ENCODE measurements at regions not wholly inside any gene's neighbourhood (a gene's known extent, or its start where the extent isn't known, plus 50 kb on each side); places are given as distances from the start of the nearest gene placed in this dataset.

DNA sequence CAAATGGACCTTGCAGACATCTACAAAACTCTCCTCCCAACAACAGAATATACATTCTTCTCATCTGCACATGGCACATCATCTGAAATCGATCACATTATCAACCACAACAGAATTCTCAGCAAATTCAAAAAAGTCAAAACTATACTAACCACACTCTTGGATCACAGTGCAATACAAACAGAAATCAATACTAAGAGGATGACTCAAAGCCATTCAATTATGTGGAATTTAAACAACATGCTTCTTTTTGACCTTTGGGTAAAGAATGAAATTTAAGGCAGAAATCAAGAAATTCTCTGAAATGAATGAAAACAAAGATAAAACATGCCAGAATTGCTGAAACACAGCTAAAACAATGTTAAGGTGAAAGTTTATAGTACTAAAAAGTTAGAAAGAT is 358.1 kb downstream of the NSUN3 start (continued):
- no peak for TF ChIP-seq ZNF317 (CRISPR knock-in tag; IDR thresholded peaks at IDR 0.05; ENCODE audit: borderline replicate concordance, low read depth)
- TF ChIP-seq HMGA2 (CRISPR knock-in tag; IDR thresholded peaks at IDR 0.05): no peak
- no peak for TF ChIP-seq CBFB (CRISPR knock-in tag; IDR thresholded peaks at IDR 0.05; ENCODE audit: low read depth)
- TF ChIP-seq RELA (CRISPR knock-in tag; IDR thresholded peaks at IDR 0.05; ENCODE audit: borderline replicate concordance): no peak

DNA sequence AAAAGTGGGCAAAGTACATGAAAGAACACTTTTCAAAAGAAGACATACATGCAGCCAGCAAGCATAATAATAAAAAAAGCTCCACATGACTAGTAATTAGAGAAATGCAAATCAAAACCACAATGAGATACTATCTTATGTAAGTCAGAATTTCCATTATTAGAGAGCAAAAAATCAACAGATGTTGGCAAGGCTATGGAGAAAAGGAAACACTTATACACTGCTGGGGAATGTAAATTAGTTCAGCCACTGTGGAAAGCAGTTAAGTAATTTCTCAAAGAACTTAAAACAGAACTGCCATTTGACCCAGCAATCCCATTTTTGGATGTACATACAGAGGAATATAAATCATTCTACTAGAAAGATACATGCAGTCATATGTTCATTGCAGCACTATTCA is 360.7 kb downstream of the NSUN3 start:
- H3K27me3 Mint-ChIP-seq (ENCODE audit: low read depth): peaks cover 4% of the 10 kb centered on the region; the same call in 1 of the 2 replicates
- ChIA-PET POLR2A (no interaction called here), CTCF (interaction anchor here (0.9 kb wide), 1 partner anchor 174 kb away, joined by 3 read pairs; no protein-coding TSS in a partner anchor)
- no peak overlapping the region for H3K27ac Mint-ChIP-seq
- TF ChIP-seq ZNF138 (CRISPR knock-in tag; conservative IDR thresholded peaks at IDR 0.05): no peak
- no peak for TF ChIP-seq KAT7 (CRISPR knock-in tag; IDR thresholded peaks at IDR 0.05; ENCODE audit: borderline replicate concordance)
- TF ChIP-seq ZNF219 (CRISPR knock-in tag; IDR thresholded peaks at IDR 0.05; ENCODE audit: borderline replicate concordance): no peak
- TF ChIP-seq, protein P1, sequence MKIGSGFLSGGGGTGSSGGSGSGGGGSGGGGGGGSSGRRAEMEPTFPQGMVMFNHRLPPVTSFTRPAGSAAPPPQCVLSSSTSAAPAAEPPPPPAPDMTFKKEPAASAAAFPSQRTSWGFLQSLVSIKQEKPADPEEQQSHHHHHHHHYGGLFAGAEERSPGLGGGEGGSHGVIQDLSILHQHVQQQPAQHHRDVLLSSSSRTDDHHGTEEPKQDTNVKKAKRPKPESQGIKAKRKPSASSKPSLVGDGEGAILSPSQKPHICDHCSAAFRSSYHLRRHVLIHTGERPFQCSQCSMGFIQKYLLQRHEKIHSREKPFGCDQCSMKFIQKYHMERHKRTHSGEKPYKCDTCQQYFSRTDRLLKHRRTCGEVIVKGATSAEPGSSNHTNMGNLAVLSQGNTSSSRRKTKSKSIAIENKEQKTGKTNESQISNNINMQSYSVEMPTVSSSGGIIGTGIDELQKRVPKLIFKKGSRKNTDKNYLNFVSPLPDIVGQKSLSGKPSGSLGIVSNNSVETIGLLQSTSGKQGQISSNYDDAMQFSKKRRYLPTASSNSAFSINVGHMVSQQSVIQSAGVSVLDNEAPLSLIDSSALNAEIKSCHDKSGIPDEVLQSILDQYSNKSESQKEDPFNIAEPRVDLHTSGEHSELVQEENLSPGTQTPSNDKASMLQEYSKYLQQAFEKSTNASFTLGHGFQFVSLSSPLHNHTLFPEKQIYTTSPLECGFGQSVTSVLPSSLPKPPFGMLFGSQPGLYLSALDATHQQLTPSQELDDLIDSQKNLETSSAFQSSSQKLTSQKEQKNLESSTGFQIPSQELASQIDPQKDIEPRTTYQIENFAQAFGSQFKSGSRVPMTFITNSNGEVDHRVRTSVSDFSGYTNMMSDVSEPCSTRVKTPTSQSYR (CRISPR knock-in tag; IDR thresholded peaks at IDR 0.05): no peak
- no peak for TF ChIP-seq CBFB (CRISPR knock-in tag; IDR thresholded peaks at IDR 0.05; ENCODE audit: low read depth)
- TF ChIP-seq ZNF317 (CRISPR knock-in tag; IDR thresholded peaks at IDR 0.05; ENCODE audit: borderline replicate concordance, low read depth): no peak
- TF ChIP-seq PRRX2 (CRISPR knock-in tag; IDR thresholded peaks at IDR 0.05): no peak
- no peak for TF ChIP-seq ZNF232 (CRISPR knock-in tag; IDR thresholded peaks at IDR 0.05)
- TF ChIP-seq TEAD4 (CRISPR knock-in tag; IDR thresholded peaks at IDR 0.05): no peak
- no peak for ATAC-seq
- peaks cover 28% of the 10 kb centered on the region for H3K36me3 Mint-ChIP-seq
- peaks cover 55% of the 10 kb centered on the region for H3K9me3 Mint-ChIP-seq
- no peak for DNase-seq (ENCODE audit: low spot score)
- H3K4me1 Mint-ChIP-seq: no peaks in the 10 kb centered on the region
- H3K4me3 Mint-ChIP-seq: no peak overlapping the region

DNA sequence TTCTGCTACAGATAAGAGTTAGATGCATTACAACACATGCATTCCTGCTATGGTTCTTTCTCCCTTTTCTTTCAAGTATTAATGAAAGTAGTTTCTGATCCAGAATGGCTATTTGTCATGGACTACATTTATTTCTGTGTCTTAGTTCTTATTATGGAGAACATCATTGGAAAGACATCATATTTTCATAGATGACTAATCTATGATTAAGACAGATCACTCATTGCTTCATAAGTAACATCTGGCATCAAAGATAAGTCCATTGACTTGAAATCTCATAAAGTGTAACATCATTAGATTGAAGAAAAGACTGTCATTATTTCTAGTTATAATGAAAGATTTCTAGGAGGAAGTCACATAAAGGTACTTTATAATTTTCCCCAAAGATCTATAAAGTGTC is 366.7 kb downstream of the NSUN3 start:
- H3K27ac Mint-ChIP-seq: no peak overlapping the region
- H3K4me3 Mint-ChIP-seq: no peak overlapping the region
- peaks cover 4% of the 10 kb centered on the region; the same call in 1 of the 2 replicates for H3K27me3 Mint-ChIP-seq (ENCODE audit: low read depth)
- peaks cover 20% of the 10 kb centered on the region for H3K9me3 Mint-ChIP-seq
- ChIA-PET POLR2A (no interaction called here), CTCF (no interaction called here)
- ATAC-seq (no peak), DNase-seq (ENCODE audit: low spot score) (no peak)
- peaks cover 19% of the 10 kb centered on the region for H3K36me3 Mint-ChIP-seq
- peaks cover 8% of the 10 kb centered on the region for H3K4me1 Mint-ChIP-seq
- no peak for TF ChIP-seq GABPB1 (CRISPR knock-in tag; IDR thresholded peaks at IDR 0.05)
- TF ChIP-seq, protein P2, sequence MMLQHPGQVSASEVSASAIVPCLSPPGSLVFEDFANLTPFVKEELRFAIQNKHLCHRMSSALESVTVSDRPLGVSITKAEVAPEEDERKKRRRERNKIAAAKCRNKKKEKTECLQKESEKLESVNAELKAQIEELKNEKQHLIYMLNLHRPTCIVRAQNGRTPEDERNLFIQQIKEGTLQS (CRISPR knock-in tag; conservative IDR thresholded peaks at IDR 0.05): no peak
- TF ChIP-seq, protein P3, sequence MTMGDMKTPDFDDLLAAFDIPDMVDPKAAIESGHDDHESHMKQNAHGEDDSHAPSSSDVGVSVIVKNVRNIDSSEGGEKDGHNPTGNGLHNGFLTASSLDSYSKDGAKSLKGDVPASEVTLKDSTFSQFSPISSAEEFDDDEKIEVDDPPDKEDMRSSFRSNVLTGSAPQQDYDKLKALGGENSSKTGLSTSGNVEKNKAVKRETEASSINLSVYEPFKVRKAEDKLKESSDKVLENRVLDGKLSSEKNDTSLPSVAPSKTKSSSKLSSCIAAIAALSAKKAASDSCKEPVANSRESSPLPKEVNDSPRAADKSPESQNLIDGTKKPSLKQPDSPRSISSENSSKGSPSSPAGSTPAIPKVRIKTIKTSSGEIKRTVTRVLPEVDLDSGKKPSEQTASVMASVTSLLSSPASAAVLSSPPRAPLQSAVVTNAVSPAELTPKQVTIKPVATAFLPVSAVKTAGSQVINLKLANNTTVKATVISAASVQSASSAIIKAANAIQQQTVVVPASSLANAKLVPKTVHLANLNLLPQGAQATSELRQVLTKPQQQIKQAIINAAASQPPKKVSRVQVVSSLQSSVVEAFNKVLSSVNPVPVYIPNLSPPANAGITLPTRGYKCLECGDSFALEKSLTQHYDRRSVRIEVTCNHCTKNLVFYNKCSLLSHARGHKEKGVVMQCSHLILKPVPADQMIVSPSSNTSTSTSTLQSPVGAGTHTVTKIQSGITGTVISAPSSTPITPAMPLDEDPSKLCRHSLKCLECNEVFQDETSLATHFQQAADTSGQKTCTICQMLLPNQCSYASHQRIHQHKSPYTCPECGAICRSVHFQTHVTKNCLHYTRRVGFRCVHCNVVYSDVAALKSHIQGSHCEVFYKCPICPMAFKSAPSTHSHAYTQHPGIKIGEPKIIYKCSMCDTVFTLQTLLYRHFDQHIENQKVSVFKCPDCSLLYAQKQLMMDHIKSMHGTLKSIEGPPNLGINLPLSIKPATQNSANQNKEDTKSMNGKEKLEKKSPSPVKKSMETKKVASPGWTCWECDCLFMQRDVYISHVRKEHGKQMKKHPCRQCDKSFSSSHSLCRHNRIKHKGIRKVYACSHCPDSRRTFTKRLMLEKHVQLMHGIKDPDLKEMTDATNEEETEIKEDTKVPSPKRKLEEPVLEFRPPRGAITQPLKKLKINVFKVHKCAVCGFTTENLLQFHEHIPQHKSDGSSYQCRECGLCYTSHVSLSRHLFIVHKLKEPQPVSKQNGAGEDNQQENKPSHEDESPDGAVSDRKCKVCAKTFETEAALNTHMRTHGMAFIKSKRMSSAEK (CRISPR knock-in tag; IDR thresholded peaks at IDR 0.05; ENCODE audit: borderline replicate concordance): no peak
- TF ChIP-seq RELA (CRISPR knock-in tag; IDR thresholded peaks at IDR 0.05; ENCODE audit: borderline replicate concordance): no peak
- TF ChIP-seq PRRX2 (CRISPR knock-in tag; IDR thresholded peaks at IDR 0.05): no peak
- no peak for TF ChIP-seq SMAD4 (CRISPR knock-in tag; IDR thresholded peaks at IDR 0.05)
- TF ChIP-seq, protein P4, sequence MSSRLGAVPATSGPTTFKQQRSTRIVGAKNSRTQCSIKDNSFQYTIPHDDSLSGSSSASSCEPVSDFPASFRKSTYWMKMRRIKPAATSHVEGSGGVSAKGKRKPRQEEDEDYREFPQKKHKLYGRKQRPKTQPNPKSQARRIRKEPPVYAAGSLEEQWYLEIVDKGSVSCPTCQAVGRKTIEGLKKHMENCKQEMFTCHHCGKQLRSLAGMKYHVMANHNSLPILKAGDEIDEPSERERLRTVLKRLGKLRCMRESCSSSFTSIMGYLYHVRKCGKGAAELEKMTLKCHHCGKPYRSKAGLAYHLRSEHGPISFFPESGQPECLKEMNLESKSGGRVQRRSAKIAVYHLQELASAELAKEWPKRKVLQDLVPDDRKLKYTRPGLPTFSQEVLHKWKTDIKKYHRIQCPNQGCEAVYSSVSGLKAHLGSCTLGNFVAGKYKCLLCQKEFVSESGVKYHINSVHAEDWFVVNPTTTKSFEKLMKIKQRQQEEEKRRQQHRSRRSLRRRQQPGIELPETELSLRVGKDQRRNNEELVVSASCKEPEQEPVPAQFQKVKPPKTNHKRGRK (CRISPR knock-in tag; IDR thresholded peaks at IDR 0.05; ENCODE audit: borderline replicate concordance): no peak
- no peak for TF ChIP-seq ZNF423 (CRISPR knock-in tag; IDR thresholded peaks at IDR 0.05)
- no peak for TF ChIP-seq ZNF263 (CRISPR knock-in tag; IDR thresholded peaks at IDR 0.05; ENCODE audit: low read depth)
- TF ChIP-seq ATF1 (CRISPR knock-in tag; IDR thresholded peaks at IDR 0.05): no peak
- TF ChIP-seq, protein P5, sequence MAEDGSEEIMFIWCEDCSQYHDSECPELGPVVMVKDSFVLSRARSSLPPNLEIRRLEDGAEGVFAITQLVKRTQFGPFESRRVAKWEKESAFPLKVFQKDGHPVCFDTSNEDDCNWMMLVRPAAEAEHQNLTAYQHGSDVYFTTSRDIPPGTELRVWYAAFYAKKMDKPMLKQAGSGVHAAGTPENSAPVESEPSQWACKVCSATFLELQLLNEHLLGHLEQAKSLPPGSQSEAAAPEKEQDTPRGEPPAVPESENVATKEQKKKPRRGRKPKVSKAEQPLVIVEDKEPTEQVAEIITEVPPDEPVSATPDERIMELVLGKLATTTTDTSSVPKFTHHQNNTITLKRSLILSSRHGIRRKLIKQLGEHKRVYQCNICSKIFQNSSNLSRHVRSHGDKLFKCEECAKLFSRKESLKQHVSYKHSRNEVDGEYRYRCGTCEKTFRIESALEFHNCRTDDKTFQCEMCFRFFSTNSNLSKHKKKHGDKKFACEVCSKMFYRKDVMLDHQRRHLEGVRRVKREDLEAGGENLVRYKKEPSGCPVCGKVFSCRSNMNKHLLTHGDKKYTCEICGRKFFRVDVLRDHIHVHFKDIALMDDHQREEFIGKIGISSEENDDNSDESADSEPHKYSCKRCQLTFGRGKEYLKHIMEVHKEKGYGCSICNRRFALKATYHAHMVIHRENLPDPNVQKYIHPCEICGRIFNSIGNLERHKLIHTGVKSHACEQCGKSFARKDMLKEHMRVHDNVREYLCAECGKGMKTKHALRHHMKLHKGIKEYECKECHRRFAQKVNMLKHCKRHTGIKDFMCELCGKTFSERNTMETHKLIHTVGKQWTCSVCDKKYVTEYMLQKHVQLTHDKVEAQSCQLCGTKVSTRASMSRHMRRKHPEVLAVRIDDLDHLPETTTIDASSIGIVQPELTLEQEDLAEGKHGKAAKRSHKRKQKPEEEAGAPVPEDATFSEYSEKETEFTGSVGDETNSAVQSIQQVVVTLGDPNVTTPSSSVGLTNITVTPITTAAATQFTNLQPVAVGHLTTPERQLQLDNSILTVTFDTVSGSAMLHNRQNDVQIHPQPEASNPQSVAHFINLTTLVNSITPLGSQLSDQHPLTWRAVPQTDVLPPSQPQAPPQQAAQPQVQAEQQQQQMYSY (CRISPR knock-in tag; IDR thresholded peaks at IDR 0.05): no peak

Data from WTC11 (cell line).